Psoas muscle (tissue), 7 donors: ENCODE measurements at regions not wholly inside any gene's neighbourhood (a gene's known extent, or its start where the extent isn't known, plus 50 kb on each side); places are given as distances from the start of the nearest gene placed in this dataset.

Source experiments
- ATAC-seq, 4 donors: fragments of 200-7000 bp; cut with Tn5 transposase; one replicate each; pipeline ENCODE4 v1.9.1; 2020; ENCODE audit warnings: moderate library complexity in 3 of 4, mild to moderate bottlenecking in 2 of 4
- DNase-seq, 2 donors: peaks; one replicate each; pipeline ENCODE4 v3.0.0-alpha.2; 2020
- H3K27ac ChIP-seq: fragments of 200-600 bp; one replicate; pipeline ENCODE4 v1.8.0; 2022
- H3K27me3 ChIP-seq, 3 donors: fragments of 200-600 bp in 1 of 3; one replicate each; pipeline versions ENCODE4 v1.6.1 to v1.8.0; 2013 to 2022; ENCODE audit warnings: low read length in 2 of 3, mild to moderate bottlenecking in 2 of 3, moderate library complexity in 1 of 3; ENCODE audit not compliant: insufficient read depth in 3 of 3
- H3K36me3 ChIP-seq, 2 donors: fragments of 200-600 bp in 1 of 2; one replicate each; pipeline versions ENCODE4 v1.6.1 to v1.8.0; 2013 to 2022; ENCODE audit warnings: low read depth in 1 of 2, mild to moderate bottlenecking in 1 of 2, moderate library complexity in 1 of 2; ENCODE audit not compliant: insufficient read depth in 1 of 2
- H3K4me1 ChIP-seq: fragments of 200-600 bp; one replicate; pipeline ENCODE4 v1.8.0; 2022
- H3K4me3 ChIP-seq: fragments of 200-600 bp; one replicate; pipeline ENCODE4 v1.8.0; 2022; ENCODE audit warnings: mild to moderate bottlenecking
- H3K9me3 ChIP-seq: fragments of 200-600 bp; one replicate; pipeline ENCODE4 v1.8.0; 2022
- CTCF ChIP-seq: fragments of 200-600 bp; IDR thresholded peaks from one replicate; pipeline ENCODE4 v1.8.0; 2022; ENCODE audit warnings: antibody characterized with exemption
- WGBS, 3 donors: extraction: QIAGEN DNeasy Blood & Tissue Kit; methylation state at CpG; one replicate each; pipeline versions ENCODE4 v1.1.6 to v1.1.7; 2013; 5-methylcytosine and 5-hydroxymethylcytosine counted together
- intact Hi-C, 2 donors: fragments of 100-400 bp; cut with DNase I; formaldehyde crosslinking; loops; one replicate each; pipeline versions ENCODE4 v1.11.0 to v1.14.2; 2022
- donor health status: healthy with polysubstance abuse.
- donor health status: DM: no; HTN: no; CAD: no; lungs with moderate emphysema.
- donor health status: Bipolar disorder and iron deficiency.
- donor health status: healthy.
- donor health status: DM: yes; HTN: yes; CAD: no.
- donor health status: DM: no; HTN: no; CAD: no.
- donor health status: DM: yes; HTN: yes; CAD: no.

- H3K27me3 ChIP-seq = no peaks in the 10 kb centered on the region
- no peaks in the 10 kb centered on the region for H3K9me3 ChIP-seq
- no peaks in the 10 kb centered on the region for H3K36me3 ChIP-seq
- no peak overlapping the region for H3K4me3 ChIP-seq
- H3K27ac ChIP-seq = no peak overlapping the region
- 81 to 86% (median 84%) methylated on average over 3 of the region's 3 CpGs for WGBS, 3 donors
- no peaks in the 10 kb centered on the region for H3K4me1 ChIP-seq
- intact Hi-C loops = no loop called here
- DNase-seq (no peak), ATAC-seq (no peak)
- TF ChIP-seq CTCF = no peak
Measured at GRCh38 chr16:64060631-64061030, 1061.2 kb downstream of the CDH11 start.

DNA sequence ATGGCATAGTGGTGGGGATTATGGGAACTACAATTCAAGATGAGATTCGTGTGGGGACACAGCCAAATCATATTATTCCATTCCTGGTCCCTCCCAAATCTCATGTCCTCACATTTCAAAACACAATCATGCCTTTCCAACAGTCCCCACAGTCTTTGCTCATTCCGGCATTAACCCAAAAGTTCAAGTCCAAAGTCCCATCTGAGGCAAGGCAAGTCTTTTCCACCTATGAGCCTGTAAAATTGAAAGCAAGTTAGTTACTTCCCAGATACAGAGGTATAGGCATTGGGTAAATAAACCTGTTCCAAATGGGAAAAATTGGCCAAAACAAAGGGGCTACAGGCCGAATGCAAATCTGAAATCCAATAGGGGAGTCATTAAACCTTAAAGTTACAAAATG, 1063.2 kb downstream of the CDH11 start:
- Histone ChIP-seq H3K36me3 (no peaks in the 10 kb centered on the region), H3K4me1 (no peaks in the 10 kb centered on the region), H3K27ac (no peak overlapping the region), H3K9me3 (no peaks in the 10 kb centered on the region), H3K27me3 (no peaks in the 10 kb centered on the region), H3K4me3 (no peak overlapping the region)
- intact Hi-C loops = loop anchor here in 1 of 2 donors (10.0 kb wide), 1 partner anchor 694 kb away; no protein-coding TSS in a partner anchor
- no peak for ATAC-seq
- DNase-seq = no peak
- TF ChIP-seq CTCF = no peak
- 75 to 84% (median 78%) methylated on average over 3 of the region's 3 CpGs for WGBS, 3 donors

DNA sequence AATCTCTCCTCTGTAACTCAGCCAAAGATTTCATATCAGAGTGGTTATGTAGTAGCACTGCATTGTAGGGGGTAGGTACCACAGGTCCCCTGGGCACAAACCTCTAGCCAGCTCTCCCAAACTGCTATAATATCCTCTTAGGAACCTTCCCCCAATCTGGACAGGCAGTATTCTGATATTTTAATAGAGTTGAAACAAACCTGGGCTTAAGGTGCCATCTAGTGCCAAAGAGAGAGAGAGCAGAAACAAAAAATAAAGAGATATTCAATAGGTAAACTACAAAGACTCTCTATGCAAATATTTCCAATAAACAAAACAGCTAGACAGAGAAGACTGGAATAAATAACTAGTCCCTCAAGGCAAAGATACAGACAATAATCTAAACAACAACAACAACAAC, 1070.0 kb downstream of the CDH11 start:
- H3K9me3 ChIP-seq = no peaks in the 10 kb centered on the region
- no peaks in the 10 kb centered on the region for H3K27me3 ChIP-seq
- no peaks in the 10 kb centered on the region for H3K36me3 ChIP-seq
- no peak overlapping the region for H3K27ac ChIP-seq
- TF ChIP-seq CTCF = no peak
- ATAC-seq = no peak
- H3K4me1 ChIP-seq = no peaks in the 10 kb centered on the region
- H3K4me3 ChIP-seq = no peak overlapping the region
- intact Hi-C loops = loop anchor here in 1 of 2 donors (10.0 kb wide), 1 partner anchor 687 kb away; no protein-coding TSS in a partner anchor
- no peak for DNase-seq

DNA sequence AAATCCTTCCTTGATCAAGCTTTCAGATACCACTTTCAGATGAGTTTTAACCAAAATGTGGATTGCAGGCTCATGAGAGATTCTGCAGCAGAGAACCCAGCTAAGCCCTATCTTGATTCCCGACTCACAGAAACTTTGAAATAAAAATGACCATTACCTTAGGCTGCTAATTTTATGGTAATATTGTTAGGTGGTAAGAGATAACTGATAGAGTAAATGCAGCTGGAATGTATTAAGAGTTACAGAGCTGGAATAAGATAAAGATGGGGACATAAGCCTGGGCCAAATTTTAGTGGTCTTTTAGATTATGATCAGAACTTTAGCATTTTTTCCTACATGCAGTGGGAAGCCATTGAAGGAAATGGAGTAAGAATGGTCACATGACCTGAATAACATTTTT, 1074.0 kb downstream of the CDH11 start:
- WGBS, 3 donors = 86 to 93% (median 89%) methylated on average over 1 of the region's 1 CpG
- Histone ChIP-seq H3K9me3 (peaks cover 10% of the 10 kb centered on the region), H3K27ac (no peak overlapping the region), H3K27me3 (no peaks in the 10 kb centered on the region), H3K36me3 (no peaks in the 10 kb centered on the region), H3K4me1 (no peaks in the 10 kb centered on the region), H3K4me3 (no peak overlapping the region)
- intact Hi-C loops = no loop called here
- ATAC-seq = no peak
- DNase-seq = no peak
- TF ChIP-seq CTCF = no peak

- Histone ChIP-seq H3K4me1 (no peaks in the 10 kb centered on the region), H3K4me3 (no peak overlapping the region), H3K36me3 (no peaks in the 10 kb centered on the region), H3K27ac (no peak overlapping the region), H3K27me3 (no peaks in the 10 kb centered on the region), H3K9me3 (peaks cover 10% of the 10 kb centered on the region)
- intact Hi-C loops = no loop called here
- ATAC-seq (no peak), DNase-seq (no peak)
- no peak for TF ChIP-seq CTCF
- WGBS, 3 donors = 93 to 98% (median 96%) methylated on average over 1 of the region's 1 CpG
Measured at GRCh38 chr16:64047207-64047606, 1074.7 kb downstream of the CDH11 start.
